Ovary (tissue), 3 donors: ENCODE measurements at regions not wholly inside any gene's neighbourhood (a gene's known extent, or its start where the extent isn't known, plus 50 kb on each side); places are given as distances from the start of the nearest gene placed in this dataset.

ENCODE experiments used
- POLR2A ChIP-seq: fragments of 450-650 bp; IDR thresholded peaks from one replicate; pipeline ENCODE4 v1.6.1; 2017; ENCODE audit warnings: antibody characterized with exemption, mild to moderate bottlenecking, moderate library complexity
- TF ChIP-seq, protein P1 (sequence below), 3 donors: fragments of 450-650 bp in 2 of 3; fragments of 200-600 bp in 1 of 3; IDR thresholded peaks; one replicate each; pipeline versions ENCODE4 v1.5.1 to v1.8.0; 2016 to 2022; ENCODE audit warnings: antibody characterized with exemption in 3 of 3, mild to moderate bottlenecking in 1 of 3
- donor health status: DM: no; HTN: no; CAD: no.

- TF ChIP-seq, protein P1, sequence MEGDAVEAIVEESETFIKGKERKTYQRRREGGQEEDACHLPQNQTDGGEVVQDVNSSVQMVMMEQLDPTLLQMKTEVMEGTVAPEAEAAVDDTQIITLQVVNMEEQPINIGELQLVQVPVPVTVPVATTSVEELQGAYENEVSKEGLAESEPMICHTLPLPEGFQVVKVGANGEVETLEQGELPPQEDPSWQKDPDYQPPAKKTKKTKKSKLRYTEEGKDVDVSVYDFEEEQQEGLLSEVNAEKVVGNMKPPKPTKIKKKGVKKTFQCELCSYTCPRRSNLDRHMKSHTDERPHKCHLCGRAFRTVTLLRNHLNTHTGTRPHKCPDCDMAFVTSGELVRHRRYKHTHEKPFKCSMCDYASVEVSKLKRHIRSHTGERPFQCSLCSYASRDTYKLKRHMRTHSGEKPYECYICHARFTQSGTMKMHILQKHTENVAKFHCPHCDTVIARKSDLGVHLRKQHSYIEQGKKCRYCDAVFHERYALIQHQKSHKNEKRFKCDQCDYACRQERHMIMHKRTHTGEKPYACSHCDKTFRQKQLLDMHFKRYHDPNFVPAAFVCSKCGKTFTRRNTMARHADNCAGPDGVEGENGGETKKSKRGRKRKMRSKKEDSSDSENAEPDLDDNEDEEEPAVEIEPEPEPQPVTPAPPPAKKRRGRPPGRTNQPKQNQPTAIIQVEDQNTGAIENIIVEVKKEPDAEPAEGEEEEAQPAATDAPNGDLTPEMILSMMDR (IDR thresholded peaks at IDR 0.05) = no peak
- TF ChIP-seq POLR2A = no peak
Measured at GRCh38 chr6:10271982-10272381, 142.9 kb downstream of the TFAP2A start.
